Mammary epithelial cell (primary cell): ENCODE measurements at regions not wholly inside any gene's neighbourhood (a gene's known extent, or its start where the extent isn't known, plus 50 kb on each side); places are given as distances from the start of the nearest gene placed in this dataset.

ENCODE experiments used
- EZH2 ChIP-seq: IDR thresholded peaks from 2 replicates; pipeline ENCODE4 v1.6.1; 2012; ENCODE audit warnings: low read length, inconsistent platforms, borderline replicate concordance
- TF ChIP-seq, protein P1 (sequence below), 2 donors: IDR thresholded peaks in 1 of 2; conservative IDR thresholded peaks in 1 of 2; 2 replicates each; pipeline ENCODE4 v1.5.1; 2011 to 2012; ENCODE audit warnings: inconsistent platforms in 2 of 2, low read length in 2 of 2, mild to moderate bottlenecking in 2 of 2, control low read depth in 1 of 2, low read depth in 1 of 2; ENCODE audit not compliant: insufficient read depth in 1 of 2; ENCODE audit errors: extremely low read depth in 1 of 2

DNA sequence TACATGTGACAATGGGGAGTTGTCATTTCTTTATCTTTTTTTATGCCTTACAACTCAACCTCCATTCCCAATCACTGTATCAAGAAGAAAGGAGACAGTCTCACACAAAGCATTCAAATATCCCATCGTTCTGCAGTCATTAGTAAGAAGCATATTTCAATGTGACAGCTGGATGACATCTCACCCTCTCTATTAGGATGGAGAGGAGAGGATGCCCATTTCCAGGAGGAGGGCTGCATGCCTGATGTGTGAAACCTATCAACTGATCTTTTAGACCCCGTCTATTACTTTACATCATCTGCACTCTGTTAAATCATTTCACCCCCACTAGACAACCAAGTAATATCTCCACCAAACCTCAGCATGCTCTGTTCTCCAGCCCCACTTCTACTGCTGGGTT, 292.7 kb upstream of the CHAC2 start:
- TF ChIP-seq, protein P1, sequence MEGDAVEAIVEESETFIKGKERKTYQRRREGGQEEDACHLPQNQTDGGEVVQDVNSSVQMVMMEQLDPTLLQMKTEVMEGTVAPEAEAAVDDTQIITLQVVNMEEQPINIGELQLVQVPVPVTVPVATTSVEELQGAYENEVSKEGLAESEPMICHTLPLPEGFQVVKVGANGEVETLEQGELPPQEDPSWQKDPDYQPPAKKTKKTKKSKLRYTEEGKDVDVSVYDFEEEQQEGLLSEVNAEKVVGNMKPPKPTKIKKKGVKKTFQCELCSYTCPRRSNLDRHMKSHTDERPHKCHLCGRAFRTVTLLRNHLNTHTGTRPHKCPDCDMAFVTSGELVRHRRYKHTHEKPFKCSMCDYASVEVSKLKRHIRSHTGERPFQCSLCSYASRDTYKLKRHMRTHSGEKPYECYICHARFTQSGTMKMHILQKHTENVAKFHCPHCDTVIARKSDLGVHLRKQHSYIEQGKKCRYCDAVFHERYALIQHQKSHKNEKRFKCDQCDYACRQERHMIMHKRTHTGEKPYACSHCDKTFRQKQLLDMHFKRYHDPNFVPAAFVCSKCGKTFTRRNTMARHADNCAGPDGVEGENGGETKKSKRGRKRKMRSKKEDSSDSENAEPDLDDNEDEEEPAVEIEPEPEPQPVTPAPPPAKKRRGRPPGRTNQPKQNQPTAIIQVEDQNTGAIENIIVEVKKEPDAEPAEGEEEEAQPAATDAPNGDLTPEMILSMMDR (conservative IDR thresholded peaks at IDR 0.05 in 1 of 2, IDR thresholded peaks at IDR 0.05 in 1 of 2; ENCODE audit: extremely low read depth in 1 of 2, insufficient read depth in 1 of 2, low read depth in 1 of 2, low read length in 2 of 2): no peak
- no peak for TF ChIP-seq EZH2
